ENCODE measurements at regions not wholly inside any gene's neighbourhood (a gene's known extent, or its start where the extent isn't known, plus 50 kb on each side); places are given as distances from the start of the nearest gene placed in this dataset.
A peak's percentile ranks its signal among the peaks of the same experiment; 100 is the strongest.
"Not testable (repeated sequence)": the region's sequence is repeated elsewhere in the genome, so short reads cannot be mapped to it uniquely, and the experiment has no call there.

DNA sequence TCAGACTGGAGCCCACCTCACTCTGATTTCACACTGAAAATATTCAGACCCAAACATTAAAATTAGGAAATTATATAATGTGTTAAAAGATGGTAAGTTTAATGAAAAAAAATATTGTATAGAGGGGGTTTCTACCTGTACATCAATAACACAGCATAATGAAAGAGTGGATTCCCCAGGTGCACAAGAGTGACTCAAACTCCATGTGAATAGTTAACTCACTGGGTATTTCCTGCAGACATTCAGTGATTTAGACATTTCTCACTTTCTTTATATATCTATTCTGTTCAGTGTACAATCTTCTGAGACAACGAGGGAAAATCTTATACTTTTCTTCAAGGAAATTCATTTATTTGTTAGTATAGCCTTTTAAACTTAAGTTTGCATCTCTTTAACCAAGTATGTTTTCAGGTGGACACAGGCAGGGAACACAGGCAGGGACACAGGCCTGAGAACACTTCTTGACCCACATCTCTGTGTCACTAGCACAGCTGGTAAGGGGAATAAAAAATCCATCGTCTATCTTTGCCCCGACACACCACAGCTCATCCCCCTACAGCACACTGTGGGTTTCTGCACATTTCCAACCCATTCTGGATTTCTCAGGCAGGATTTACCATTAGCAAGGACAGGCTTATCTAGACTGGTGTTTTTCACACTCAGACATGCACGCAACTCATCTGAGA lies 525.5 kb upstream of the BOD1L1 start:
- Mint-ChIP-seq H3K9me3 (no peaks in the 10 kb centered on the region), H3K36me3 (ENCODE audit: low read depth) (no peaks in the 10 kb centered on the region), H3K4me3 (no peak overlapping the region), H3K27ac (no peak overlapping the region), H3K27me3 (ENCODE audit: low read depth) (no peaks in the 10 kb centered on the region), H3K4me1 (ENCODE audit: low read depth) (no peaks in the 10 kb centered on the region)
- no peak for DNase-seq (ENCODE audit: low spot score)

DNA sequence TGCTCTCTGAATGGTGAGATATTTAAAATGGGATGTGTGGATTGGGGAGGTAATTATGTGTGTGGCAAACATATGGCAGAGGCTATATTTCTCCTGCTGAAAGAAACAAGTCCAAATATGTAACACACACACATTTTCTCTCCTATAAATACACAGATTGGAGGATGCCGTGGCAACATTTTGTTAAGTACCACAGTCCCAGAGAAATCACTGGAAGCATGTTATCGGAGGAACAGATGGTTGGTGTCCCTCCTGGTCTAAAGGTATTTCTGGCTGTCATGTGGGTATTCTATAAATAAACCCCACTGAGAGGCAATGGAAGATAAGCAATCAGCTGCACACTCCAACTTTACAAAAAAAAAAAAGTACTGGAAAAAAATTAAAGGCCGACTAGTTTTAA lies 528.3 kb upstream of the BOD1L1 start:
- H3K36me3 Mint-ChIP-seq (ENCODE audit: low read depth): no peaks in the 10 kb centered on the region
- no peaks in the 10 kb centered on the region for H3K9me3 Mint-ChIP-seq
- no peak overlapping the region for H3K4me3 Mint-ChIP-seq
- no peak for DNase-seq (ENCODE audit: low spot score)
- no peak overlapping the region for H3K27ac Mint-ChIP-seq
- no peaks in the 10 kb centered on the region for H3K27me3 Mint-ChIP-seq (ENCODE audit: low read depth)
- H3K4me1 Mint-ChIP-seq (ENCODE audit: low read depth): no peaks in the 10 kb centered on the region

DNA sequence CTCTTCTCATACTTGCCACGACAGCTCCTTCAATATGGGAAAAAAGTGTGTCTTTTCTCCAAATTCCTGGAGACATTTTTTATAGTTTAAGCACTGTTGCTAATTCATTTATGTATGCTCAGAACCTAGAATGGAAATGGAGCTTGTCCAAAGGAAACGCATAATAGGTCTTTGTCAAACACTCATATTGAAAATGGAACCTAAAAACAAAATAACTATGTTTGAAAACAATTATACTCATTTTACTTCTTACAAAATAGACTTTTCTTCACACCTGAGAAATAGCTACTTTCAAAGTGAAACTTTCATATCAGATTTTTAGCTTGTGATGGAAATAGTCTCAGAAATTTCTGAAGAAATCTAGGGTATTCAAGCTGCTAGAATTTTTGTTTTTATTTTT lies 529.7 kb upstream of the BOD1L1 start:
- DNase-seq (ENCODE audit: low spot score): no peak
- H3K4me3 Mint-ChIP-seq: no peak overlapping the region
- H3K27ac Mint-ChIP-seq: no peak overlapping the region
- H3K27me3 Mint-ChIP-seq (ENCODE audit: low read depth): no peaks in the 10 kb centered on the region
- H3K9me3 Mint-ChIP-seq: no peaks in the 10 kb centered on the region
- H3K4me1 Mint-ChIP-seq (ENCODE audit: low read depth): no peaks in the 10 kb centered on the region
- H3K36me3 Mint-ChIP-seq (ENCODE audit: low read depth): no peaks in the 10 kb centered on the region

DNA sequence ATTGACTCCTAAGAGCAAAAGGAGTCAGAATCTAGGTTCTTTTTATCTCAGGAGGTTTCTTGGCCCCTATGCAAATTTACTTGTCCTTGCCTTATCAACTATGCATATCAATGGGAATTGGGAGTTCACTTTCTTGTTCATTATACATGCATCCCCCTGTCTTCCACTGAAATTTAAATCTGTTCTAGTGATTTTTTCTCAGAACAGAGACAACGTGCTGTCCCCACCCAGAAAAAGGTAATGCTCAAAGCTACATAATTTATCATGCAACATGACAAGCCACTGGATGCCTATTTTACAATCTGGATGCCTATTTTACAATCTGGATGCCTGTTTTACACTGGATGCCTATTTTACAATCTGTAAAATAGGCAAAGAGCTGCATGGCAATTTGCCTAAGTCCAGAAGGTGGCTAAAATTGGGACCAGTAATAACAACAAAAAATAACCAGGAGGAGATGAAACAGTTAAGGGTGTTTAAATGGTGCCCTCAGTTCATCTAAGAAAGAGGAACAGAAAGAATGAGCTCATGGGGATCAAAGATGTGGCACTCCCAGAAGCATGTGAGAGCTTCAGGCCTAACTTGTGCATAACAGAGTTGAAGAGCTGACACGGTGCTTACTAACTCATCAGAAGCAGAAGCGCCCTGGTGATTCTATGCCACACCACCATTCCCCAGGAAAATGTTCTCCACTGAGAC lies 537.8 kb upstream of the BOD1L1 start:
- no peaks in the 10 kb centered on the region for H3K4me1 Mint-ChIP-seq (ENCODE audit: low read depth)
- no peaks in the 10 kb centered on the region for H3K27me3 Mint-ChIP-seq (ENCODE audit: low read depth)
- no peak overlapping the region for H3K4me3 Mint-ChIP-seq
- no peaks in the 10 kb centered on the region for H3K36me3 Mint-ChIP-seq (ENCODE audit: low read depth)
- H3K27ac Mint-ChIP-seq: no peak overlapping the region
- H3K9me3 Mint-ChIP-seq: no peaks in the 10 kb centered on the region
- DNase-seq (ENCODE audit: low spot score): no peak

DNA sequence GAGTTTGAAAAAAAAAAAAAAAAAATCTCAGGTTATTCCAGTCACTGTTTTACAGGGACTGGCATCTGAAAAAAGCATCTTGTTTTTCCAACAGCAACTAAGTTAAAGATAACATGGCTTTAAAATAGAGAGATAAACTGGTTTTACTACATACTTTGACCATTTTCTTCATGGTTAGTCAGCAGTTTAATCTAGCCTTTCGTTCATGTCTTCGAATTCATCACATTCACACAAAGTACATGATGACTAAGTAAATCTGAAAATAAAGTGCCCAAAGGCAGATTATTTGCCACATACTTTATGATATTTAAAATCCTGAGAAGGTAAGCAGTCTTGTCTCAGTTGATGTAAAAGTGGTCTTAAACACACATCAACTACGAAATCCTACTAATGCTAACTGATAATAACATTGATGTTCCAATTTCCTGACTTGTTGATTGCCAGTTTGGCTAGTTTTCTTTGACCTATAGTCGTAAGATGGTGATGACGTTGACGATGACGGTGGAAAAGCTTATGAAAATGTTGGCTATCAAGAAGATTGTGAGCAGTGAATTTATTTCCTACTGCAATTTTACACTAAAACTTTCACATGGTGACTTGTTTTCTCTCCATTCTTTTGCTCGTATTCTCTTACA lies 540.5 kb upstream of the BOD1L1 start:
- no peak overlapping the region for H3K4me3 Mint-ChIP-seq
- H3K9me3 Mint-ChIP-seq: no peaks in the 10 kb centered on the region
- no peak overlapping the region for H3K27ac Mint-ChIP-seq
- H3K27me3 Mint-ChIP-seq (ENCODE audit: low read depth): no peaks in the 10 kb centered on the region
- no peak for DNase-seq (ENCODE audit: low spot score)
- H3K36me3 Mint-ChIP-seq (ENCODE audit: low read depth): no peaks in the 10 kb centered on the region
- no peaks in the 10 kb centered on the region for H3K4me1 Mint-ChIP-seq (ENCODE audit: low read depth)

DNA sequence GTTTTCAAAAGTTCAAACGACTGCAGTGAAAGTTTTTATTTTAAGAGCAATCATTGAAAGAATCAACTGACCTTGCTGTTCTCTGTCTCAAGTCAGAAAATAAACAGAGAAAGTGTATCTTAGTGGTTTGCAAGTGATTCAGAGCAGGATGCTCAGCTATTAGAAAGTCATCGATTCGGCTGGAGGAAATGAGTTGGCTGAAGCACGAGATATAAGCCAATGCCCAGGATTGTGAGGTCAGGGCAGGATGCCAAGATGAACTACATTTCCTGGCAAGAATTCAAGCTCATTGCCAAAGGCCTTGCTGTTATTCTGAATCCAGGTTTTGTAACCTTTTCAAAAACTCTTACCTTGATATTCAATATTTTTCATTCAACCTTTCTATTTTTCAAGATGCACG lies 541.4 kb upstream of the BOD1L1 start:
- H3K4me3 Mint-ChIP-seq: no peak overlapping the region
- no peak overlapping the region for H3K27ac Mint-ChIP-seq
- H3K9me3 Mint-ChIP-seq: no peaks in the 10 kb centered on the region
- DNase-seq (ENCODE audit: low spot score): no peak
- H3K27me3 Mint-ChIP-seq (ENCODE audit: low read depth): no peaks in the 10 kb centered on the region
- H3K36me3 Mint-ChIP-seq (ENCODE audit: low read depth): no peaks in the 10 kb centered on the region
- no peaks in the 10 kb centered on the region for H3K4me1 Mint-ChIP-seq (ENCODE audit: low read depth)

DNA sequence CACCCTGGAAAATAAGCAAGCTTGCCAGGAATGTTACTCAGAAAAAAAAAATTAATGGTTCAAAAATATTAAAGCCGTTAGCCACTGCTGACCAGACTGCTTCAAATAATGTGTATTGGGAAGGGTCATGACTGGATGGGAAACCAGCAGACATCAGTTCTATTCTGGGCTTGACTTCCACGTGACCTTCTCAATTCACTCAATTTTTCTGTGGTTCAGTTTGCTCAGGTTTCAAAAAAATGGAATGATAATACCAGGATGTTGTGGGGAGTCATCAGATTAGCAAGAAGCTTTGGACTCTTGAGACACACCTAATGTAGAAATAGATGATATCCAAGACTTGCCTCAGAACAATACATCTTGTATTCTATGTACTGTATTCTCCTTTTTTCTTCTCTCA lies 541.9 kb upstream of the BOD1L1 start:
- DNase-seq (ENCODE audit: low spot score): no peak
- H3K27me3 Mint-ChIP-seq (ENCODE audit: low read depth): no peaks in the 10 kb centered on the region
- no peaks in the 10 kb centered on the region for H3K36me3 Mint-ChIP-seq (ENCODE audit: low read depth)
- H3K4me3 Mint-ChIP-seq: no peak overlapping the region
- H3K4me1 Mint-ChIP-seq (ENCODE audit: low read depth): no peaks in the 10 kb centered on the region
- H3K9me3 Mint-ChIP-seq: no peaks in the 10 kb centered on the region
- H3K27ac Mint-ChIP-seq: no peak overlapping the region

DNA sequence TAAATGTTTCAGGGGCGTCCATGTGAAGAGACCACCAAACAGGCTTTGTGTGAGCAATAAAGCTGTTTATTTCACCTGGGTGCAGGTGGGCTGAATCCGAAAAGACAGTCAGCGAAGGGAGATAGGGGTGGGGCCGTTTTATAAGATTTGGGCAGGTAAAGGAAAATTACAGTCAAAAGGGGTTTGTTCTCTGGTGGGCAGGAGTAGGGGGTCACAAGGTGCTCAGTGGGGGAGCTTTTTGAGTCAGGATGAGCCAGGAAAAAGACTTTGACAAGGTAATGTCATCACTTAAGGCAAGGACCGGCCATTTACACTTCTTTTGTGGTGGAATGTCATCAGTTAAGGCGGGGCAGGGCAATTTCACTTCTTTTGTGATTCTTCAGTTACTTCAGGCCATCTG lies 542.4 kb upstream of the BOD1L1 start:
- not testable (repeated sequence) for H3K4me1 Mint-ChIP-seq (ENCODE audit: low read depth); H3K27me3 Mint-ChIP-seq (ENCODE audit: low read depth); H3K36me3 Mint-ChIP-seq (ENCODE audit: low read depth); H3K27ac Mint-ChIP-seq; H3K4me3 Mint-ChIP-seq; H3K9me3 Mint-ChIP-seq; DNase-seq (ENCODE audit: low spot score)

DNA sequence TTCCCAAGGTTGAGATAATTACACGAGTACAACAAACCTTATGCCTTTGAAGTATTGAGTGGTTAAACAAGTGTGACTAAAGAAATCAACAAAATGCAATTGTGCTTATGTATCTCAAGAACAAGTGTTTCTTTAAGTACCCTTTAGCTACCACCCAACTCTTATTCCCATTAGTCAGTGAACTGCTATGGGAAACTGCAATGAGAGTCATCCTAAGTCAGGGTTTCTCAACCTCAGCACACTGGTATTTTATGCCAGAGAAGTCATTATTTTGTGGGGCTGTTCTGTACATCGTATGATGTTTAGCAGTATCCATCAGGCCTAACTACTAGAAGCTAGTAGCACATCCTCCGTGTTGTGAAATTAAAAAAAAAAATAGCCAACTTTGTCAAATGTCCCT lies 549.1 kb upstream of the BOD1L1 start:
- no peaks in the 10 kb centered on the region for H3K36me3 Mint-ChIP-seq (ENCODE audit: low read depth)
- no peaks in the 10 kb centered on the region for H3K27me3 Mint-ChIP-seq (ENCODE audit: low read depth)
- H3K9me3 Mint-ChIP-seq: no peaks in the 10 kb centered on the region
- H3K4me3 Mint-ChIP-seq: no peak overlapping the region
- no peak overlapping the region for H3K27ac Mint-ChIP-seq
- peaks cover 15% of the 10 kb centered on the region for H3K4me1 Mint-ChIP-seq (ENCODE audit: low read depth)
- DNase-seq (ENCODE audit: low spot score): no peak

DNA sequence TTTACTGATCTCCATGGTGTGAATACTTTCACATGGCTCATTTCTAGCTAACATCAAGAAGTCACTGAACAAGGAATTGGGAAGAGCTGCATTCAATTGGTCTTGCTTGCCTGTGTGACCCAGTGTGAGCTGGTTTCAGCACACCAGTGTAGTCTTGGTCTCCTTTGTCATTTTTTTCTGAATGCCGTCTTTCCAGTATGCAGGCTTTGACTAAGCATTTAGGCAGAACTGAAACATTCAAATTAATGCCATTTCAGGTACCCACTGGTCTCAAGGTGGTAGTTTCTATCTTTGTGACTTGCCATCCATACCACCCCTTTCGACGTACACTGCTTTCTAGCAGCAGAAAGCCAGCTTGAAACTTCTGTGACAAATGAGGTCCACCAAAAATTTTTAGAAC lies 550.5 kb upstream of the BOD1L1 start:
- DNase-seq (ENCODE audit: low spot score): no peak
- Mint-ChIP-seq H3K9me3 (no peaks in the 10 kb centered on the region), H3K4me1 (ENCODE audit: low read depth) (peaks cover 15% of the 10 kb centered on the region), H3K36me3 (ENCODE audit: low read depth) (no peaks in the 10 kb centered on the region), H3K4me3 (peak overlapping the region; percentile 35), H3K27me3 (ENCODE audit: low read depth) (no peaks in the 10 kb centered on the region), H3K27ac (peak overlapping the region; percentile 53)

DNA sequence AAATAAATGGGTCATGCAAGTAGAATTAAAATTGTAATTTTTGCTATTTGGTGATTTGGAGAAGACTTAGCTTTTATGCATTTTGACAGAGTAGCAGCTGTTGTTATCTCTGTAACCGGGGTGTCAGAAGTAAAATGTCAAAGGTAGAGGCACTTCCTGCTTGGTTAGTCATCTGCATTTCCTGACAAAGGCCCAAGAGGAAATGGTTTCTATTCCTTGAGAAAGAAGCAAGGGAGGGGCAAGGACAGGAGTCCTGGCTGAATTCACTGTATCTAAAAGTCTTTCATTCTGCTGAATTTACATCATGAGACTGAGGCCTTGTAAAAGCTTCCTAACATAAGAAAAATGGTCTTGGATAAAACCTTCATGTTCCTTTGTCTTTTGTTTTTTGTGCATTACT lies 550.9 kb upstream of the BOD1L1 start:
- H3K4me3 Mint-ChIP-seq: peak overlapping the region; percentile 35
- H3K4me1 Mint-ChIP-seq (ENCODE audit: low read depth): peaks cover 15% of the 10 kb centered on the region
- H3K27ac Mint-ChIP-seq: peak overlapping the region; percentile 53
- DNase-seq (ENCODE audit: low spot score): peak; percentile 4
- no peaks in the 10 kb centered on the region for H3K9me3 Mint-ChIP-seq
- H3K27me3 Mint-ChIP-seq (ENCODE audit: low read depth): no peaks in the 10 kb centered on the region
- H3K36me3 Mint-ChIP-seq (ENCODE audit: low read depth): no peaks in the 10 kb centered on the region

DNA sequence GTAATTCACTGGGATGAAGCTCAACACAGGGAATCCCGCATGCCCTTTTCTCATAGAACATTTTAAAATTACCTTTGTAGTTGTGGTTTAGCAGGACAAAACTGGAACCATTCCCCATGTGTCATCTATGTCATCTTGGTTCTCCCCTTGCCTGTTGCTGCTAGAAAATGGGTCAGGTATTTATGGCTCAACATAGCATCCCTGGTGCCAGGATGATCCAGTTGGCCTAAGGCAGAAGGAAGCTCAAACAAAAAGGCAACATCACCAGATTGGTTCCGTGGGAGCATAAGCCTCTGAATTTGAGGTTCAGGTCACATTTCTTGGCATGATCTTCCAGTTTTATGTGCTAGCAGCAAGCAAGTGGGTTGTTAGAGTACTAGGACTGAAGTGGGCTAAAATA lies 552.6 kb upstream of the BOD1L1 start:
- Mint-ChIP-seq H3K4me3 (no peak overlapping the region), H3K27ac (no peak overlapping the region), H3K36me3 (ENCODE audit: low read depth) (no peaks in the 10 kb centered on the region), H3K4me1 (ENCODE audit: low read depth) (peaks cover 15% of the 10 kb centered on the region), H3K9me3 (no peaks in the 10 kb centered on the region), H3K27me3 (ENCODE audit: low read depth) (no peaks in the 10 kb centered on the region)
- no peak for DNase-seq (ENCODE audit: low spot score)

DNA sequence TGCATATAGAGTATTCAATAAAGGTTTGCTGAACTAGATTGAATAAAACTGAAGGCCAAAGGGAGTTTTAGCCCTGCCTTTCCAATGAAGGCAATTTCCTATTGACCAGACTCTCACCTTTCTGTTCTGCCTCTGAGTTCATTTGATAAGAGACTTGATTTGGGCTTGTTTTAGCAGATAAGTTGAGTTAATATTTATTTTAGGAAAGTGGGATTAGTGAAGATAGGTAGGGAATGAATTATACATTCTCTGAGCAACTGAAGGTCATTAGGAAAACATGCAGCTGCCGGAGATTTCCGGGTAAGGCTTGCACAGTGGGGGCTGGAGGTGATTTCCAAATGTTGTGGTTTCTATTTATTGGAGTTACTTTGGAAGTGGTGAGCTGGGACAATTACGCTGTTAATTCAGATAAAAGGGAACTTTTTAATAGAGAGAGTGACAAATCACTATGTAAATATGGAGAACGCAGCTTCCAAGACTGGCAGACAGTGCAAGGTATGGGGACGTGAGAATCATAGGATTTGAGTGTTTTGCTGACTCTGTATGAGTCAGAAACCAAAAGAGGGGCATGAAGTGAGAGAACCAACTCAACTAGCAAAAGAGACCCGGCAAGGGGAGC lies 553.6 kb upstream of the BOD1L1 start:
- Mint-ChIP-seq H3K27me3 (ENCODE audit: low read depth) (no peaks in the 10 kb centered on the region), H3K4me3 (no peak overlapping the region), H3K36me3 (ENCODE audit: low read depth) (no peaks in the 10 kb centered on the region), H3K4me1 (ENCODE audit: low read depth) (peaks cover 15% of the 10 kb centered on the region), H3K9me3 (no peaks in the 10 kb centered on the region), H3K27ac (no peak overlapping the region)
- DNase-seq (ENCODE audit: low spot score): no peak

DNA sequence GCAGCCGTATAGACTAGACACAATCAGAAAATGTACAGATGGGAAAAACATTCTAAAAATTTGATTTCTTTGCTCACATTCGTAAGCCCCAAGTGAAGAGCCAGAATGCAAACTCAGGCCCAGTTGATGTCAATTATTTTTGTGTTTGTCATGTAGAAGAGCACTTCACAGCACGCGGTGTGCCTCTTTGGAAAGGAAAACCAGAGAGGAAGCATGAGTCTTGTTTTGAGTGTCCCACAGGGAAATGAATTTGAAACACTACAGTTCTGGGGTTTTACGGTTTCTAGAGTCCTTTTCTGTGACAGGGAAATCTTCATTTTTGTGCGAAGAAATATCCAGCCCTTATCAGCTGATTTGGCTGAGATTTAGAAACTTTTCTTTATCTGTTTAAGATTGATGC lies 554.6 kb upstream of the BOD1L1 start:
- no peaks in the 10 kb centered on the region for H3K36me3 Mint-ChIP-seq (ENCODE audit: low read depth)
- no peak overlapping the region for H3K4me3 Mint-ChIP-seq

More for the DNA sequence above, 554.6 kb upstream of the BOD1L1 start:
- no peak for DNase-seq (ENCODE audit: low spot score)
- H3K4me1 Mint-ChIP-seq (ENCODE audit: low read depth): peaks cover 15% of the 10 kb centered on the region
- no peak overlapping the region for H3K27ac Mint-ChIP-seq
- no peaks in the 10 kb centered on the region for H3K9me3 Mint-ChIP-seq
- no peaks in the 10 kb centered on the region for H3K27me3 Mint-ChIP-seq (ENCODE audit: low read depth)
